Epithelial cell of esophagus (primary cell): ENCODE measurements at regions not wholly inside any gene's neighbourhood (a gene's known extent, or its start where the extent isn't known, plus 50 kb on each side); places are given as distances from the start of the nearest gene placed in this dataset.

Source experiments
- DNase-seq: peaks from one replicate; pipeline ENCODE4 v3.0.0; 2010; ENCODE audit warnings: low read depth
- H3K4me3 ChIP-seq: 2 replicates; pipeline ENCODE4 v1.5.1; 2011; ENCODE audit warnings: mild to moderate bottlenecking, low read length, control low read depth
- TF ChIP-seq, protein P1 (sequence below): IDR thresholded peaks from 2 replicates; pipeline ENCODE4 v1.5.1; 2011; ENCODE audit warnings: low read depth, mild to moderate bottlenecking, low read length, control low read depth, inconsistent platforms; ENCODE audit not compliant: insufficient read depth; ENCODE audit errors: missing control alignments

DNA sequence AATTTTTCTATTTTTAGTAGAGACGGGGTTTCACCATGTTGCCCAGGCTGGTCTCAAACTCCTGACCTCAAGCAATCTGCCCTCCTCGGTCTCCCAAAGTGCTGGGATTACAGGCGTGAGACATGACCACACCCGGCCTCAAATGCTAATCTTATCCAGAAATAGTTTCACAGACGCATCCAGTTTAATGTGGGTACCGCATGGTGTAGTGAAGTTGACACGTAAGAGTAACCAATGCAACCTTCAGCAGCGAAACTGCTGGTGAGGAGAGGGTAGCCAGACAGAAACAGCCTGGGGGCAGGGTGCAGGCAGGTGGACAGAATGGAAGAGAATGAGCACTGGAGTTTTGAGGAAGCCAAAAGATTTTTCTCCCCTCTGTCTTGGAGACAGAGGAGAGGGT is 63.5 kb upstream of the FAM180A start:
- DNase-seq: no peak
- no peak overlapping the region for H3K4me3 ChIP-seq
- TF ChIP-seq, protein P1, sequence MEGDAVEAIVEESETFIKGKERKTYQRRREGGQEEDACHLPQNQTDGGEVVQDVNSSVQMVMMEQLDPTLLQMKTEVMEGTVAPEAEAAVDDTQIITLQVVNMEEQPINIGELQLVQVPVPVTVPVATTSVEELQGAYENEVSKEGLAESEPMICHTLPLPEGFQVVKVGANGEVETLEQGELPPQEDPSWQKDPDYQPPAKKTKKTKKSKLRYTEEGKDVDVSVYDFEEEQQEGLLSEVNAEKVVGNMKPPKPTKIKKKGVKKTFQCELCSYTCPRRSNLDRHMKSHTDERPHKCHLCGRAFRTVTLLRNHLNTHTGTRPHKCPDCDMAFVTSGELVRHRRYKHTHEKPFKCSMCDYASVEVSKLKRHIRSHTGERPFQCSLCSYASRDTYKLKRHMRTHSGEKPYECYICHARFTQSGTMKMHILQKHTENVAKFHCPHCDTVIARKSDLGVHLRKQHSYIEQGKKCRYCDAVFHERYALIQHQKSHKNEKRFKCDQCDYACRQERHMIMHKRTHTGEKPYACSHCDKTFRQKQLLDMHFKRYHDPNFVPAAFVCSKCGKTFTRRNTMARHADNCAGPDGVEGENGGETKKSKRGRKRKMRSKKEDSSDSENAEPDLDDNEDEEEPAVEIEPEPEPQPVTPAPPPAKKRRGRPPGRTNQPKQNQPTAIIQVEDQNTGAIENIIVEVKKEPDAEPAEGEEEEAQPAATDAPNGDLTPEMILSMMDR: no peak

DNA sequence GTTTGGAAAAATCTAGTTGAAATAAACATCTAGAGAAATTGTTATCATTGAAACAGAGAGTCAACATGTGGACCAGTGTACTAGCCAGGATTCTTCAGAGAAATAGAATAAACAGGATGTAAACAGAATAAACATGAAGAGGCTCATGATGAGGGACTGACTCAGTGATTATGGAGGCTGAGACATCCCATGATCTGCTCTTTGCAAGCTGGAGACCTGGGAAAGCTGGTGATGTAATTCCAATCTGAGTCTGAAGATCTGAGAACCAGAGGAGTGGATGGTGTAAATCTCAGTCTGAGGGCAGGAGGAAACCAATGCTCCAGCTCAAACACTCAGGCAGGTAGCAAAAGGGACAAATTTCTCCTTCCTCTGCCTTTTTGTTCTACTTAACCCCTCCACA is 62.9 kb upstream of the FAM180A start:
- no peak overlapping the region for H3K4me3 ChIP-seq
- peak; percentile 44 for DNase-seq
- TF ChIP-seq, protein P1: no peak

DNA sequence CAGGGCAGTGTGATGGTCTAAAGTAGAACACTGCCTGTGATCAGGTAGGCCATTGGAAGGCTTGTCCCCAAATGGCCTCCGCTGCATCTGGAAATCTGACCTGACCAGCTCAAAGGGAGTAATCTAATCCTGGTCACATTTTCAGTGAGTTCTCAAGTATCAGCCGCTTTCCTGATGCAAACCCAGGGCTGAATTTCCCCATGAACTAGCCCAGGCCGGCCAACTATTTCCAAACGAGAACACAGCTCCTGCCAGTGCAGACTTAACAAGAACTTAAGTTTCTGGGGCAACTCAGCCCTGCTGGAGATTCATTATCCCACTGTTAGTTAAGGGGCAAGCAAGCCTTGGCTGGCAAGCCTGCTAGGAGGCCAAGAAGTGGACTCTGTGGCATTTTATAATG is 59.6 kb upstream of the FAM180A start:
- H3K4me3 ChIP-seq: no peak overlapping the region
- TF ChIP-seq, protein P1: no peak
- DNase-seq: no peak

DNA sequence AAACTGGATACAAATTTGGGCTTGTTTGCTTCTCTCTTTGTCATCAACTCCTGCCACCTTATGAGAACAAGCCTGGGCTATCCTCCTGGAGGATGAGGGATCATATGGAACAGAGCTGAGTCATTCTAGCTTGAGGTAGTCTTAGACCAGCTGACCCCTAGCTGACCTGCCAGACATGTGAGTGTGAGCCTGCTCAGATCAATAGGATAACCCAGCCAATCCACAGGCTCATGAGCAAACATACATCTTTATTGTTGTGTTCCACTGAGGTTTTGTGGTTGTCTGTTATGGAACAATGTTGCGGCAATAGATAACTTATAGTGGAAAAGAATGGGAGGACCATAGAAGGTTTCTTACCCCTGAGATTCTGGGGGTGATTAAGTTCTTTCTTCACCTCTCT is 54.5 kb upstream of the FAM180A start:
- peak; percentile 13 for DNase-seq
- TF ChIP-seq, protein P1: no peak
- H3K4me3 ChIP-seq: no peak overlapping the region

DNA sequence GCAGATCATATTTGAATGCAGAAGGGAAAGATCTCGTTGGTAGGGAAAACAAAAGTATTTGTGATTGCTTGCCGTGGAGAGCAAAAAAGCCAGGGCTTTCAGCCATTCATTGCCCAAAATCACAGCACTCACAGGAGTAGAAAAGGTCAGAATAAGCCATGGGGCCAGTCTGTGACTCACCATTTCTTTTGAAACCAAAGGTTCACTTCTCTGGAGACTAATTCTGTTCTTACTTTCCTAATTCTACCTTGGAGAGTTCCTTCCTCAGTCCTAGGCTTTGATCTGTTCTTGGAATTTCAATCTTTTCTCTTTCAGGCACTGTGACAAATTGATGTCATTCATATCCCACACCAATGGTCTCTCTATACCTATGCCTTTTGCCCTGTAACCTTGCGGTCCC is 54.1 kb upstream of the FAM180A start:
- H3K4me3 ChIP-seq: no peak overlapping the region
- TF ChIP-seq, protein P1: no peak
- DNase-seq: peak; percentile 23

DNA sequence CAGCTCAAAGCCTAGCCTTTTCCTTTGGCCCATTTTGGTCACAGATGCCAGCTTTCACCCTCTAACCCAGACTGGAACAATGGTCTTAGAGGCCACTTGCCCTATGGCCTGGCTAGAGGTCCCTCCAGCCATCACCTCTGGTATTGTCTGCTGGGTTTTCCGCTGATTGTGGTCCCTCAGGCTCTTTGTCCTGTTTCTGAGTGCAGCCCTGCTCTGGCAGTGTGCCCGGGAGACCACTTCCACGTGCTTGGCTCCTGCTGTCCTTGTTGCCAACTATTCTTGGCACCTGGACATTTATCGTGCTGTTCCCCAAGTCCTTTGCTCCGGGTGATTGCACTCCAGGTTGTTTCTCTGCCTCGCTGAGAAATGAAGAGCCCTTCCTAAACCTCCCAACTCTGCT is 53.3 kb upstream of the FAM180A start:
- TF ChIP-seq, protein P1: no peak
- DNase-seq: no peak
- no peak overlapping the region for H3K4me3 ChIP-seq

DNA sequence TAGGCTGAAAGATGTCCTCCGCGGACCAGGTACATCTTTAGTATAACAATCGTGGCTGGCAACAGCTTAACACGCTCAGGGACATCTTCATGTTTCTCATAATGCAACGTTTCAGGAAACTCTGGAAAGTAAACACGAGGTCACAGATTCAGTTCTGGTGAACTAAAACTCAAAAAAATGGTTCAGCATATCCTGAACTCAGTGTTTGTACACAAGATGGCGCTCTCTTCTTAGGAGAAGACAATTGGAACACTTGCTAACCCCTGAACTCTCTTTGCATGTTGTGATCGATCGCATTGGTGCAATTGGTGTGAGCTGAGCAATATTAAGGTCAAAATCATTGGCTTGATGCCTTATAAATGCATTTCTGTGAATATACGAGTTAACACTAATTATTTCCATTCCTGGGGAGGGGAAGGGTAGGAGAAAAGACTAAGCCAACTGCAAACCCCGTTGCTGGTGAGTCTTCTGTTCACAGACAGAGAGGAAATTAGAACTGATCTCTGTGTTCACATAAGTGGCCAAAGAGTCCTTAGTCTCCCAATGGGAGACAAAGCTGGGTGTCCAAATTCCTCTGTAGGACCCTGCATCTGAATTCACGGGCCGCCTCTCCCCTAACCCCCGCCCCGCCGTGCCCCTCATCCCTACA is 52.6 kb upstream of the FAM180A start:
- peak; percentile 70 for DNase-seq
- no peak overlapping the region for H3K4me3 ChIP-seq
- TF ChIP-seq, protein P1: peak; percentile 84
